ENCODE measurements at regions not wholly inside any gene's neighbourhood (a gene's known extent, or its start where the extent isn't known, plus 50 kb on each side); places are given as distances from the start of the nearest gene placed in this dataset.

GRCh38 chr13:78323848-78324247, 279.5 kb downstream of the POU4F1 start:
- ChIA-PET CTCF (no interaction called here), POLR2A (no interaction called here)
- Mint-ChIP-seq H3K27ac (no peak overlapping the region), H3K4me3 (no peak overlapping the region), H3K9me3 (peaks cover 0 to 1% (median 0%) of the 10 kb centered on the region in 11 donors), H3K4me1 (no peaks in the 10 kb centered on the region), H3K27me3 (peaks cover 0 to 11% (median 4%) of the 10 kb centered on the region in 5 donors), H3K36me3 (no peaks in the 10 kb centered on the region)
- no peak for DNase-seq
- no peaks in the 10 kb centered on the region for H3K27me3 ChIP-seq (ENCODE audit: control insufficient read depth in 2 of 2, insufficient read depth in 2 of 2, low read length in 2 of 2)
- no peak overlapping the region for H3K27ac ChIP-seq (ENCODE audit: low read depth, low read length)
- no peak overlapping the region for H3K4me3 ChIP-seq (ENCODE audit: low read length)
- H3K36me3 ChIP-seq (ENCODE audit: control insufficient read depth in 2 of 3, insufficient read depth in 3 of 3, low read length in 3 of 3): no peaks in the 10 kb centered on the region
- ATAC-seq: no peak
- H3K4me1 ChIP-seq (ENCODE audit: control insufficient read depth in 2 of 2, insufficient read depth in 2 of 2, low read length in 2 of 2): no peaks in the 10 kb centered on the region
- H3K9me3 ChIP-seq (ENCODE audit: control insufficient read depth in 2 of 3, low read length in 3 of 3): no peaks in the 10 kb centered on the region
- intact Hi-C loops (cut with micrococcal nuclease): no loop called here

GRCh38 chr13:78323040-78323439, 280.3 kb downstream of the POU4F1 start:
- peaks cover 0 to 11% (median 4%) of the 10 kb centered on the region in 5 donors for H3K27me3 Mint-ChIP-seq
- H3K36me3 Mint-ChIP-seq: no peaks in the 10 kb centered on the region
- H3K4me1 Mint-ChIP-seq: no peaks in the 10 kb centered on the region
- Histone ChIP-seq H3K4me1 (ENCODE audit: control insufficient read depth in 2 of 2, insufficient read depth in 2 of 2, low read length in 2 of 2) (no peaks in the 10 kb centered on the region), H3K27ac (ENCODE audit: low read depth, low read length) (no peak overlapping the region), H3K4me3 (ENCODE audit: low read length) (no peak overlapping the region), H3K9me3 (ENCODE audit: control insufficient read depth in 2 of 3, low read length in 3 of 3) (no peaks in the 10 kb centered on the region), H3K36me3 (ENCODE audit: control insufficient read depth in 2 of 3, insufficient read depth in 3 of 3, low read length in 3 of 3) (no peaks in the 10 kb centered on the region), H3K27me3 (ENCODE audit: control insufficient read depth in 2 of 2, insufficient read depth in 2 of 2, low read length in 2 of 2) (no peaks in the 10 kb centered on the region)
- ChIA-PET POLR2A (no interaction called here), CTCF (no interaction called here)
- H3K9me3 Mint-ChIP-seq: no peaks in the 10 kb centered on the region
- ATAC-seq: no peak
- H3K27ac Mint-ChIP-seq: no peak overlapping the region
- DNase-seq: no peak
- intact Hi-C loops (cut with micrococcal nuclease): no loop called here
- H3K4me3 Mint-ChIP-seq: no peak overlapping the region

- no peaks in the 10 kb centered on the region for H3K9me3 ChIP-seq (ENCODE audit: control insufficient read depth in 2 of 3, low read length in 3 of 3)
- no peak overlapping the region for H3K27ac Mint-ChIP-seq
- no peaks in the 10 kb centered on the region for H3K4me1 ChIP-seq (ENCODE audit: control insufficient read depth in 2 of 2, insufficient read depth in 2 of 2, low read length in 2 of 2)
- no peaks in the 10 kb centered on the region for H3K36me3 ChIP-seq (ENCODE audit: control insufficient read depth in 2 of 3, insufficient read depth in 3 of 3, low read length in 3 of 3)
- ChIA-PET POLR2A (no interaction called here), CTCF (no interaction called here)
- H3K27me3 Mint-ChIP-seq: peaks cover 0 to 11% (median 4%) of the 10 kb centered on the region in 5 donors
- H3K4me1 Mint-ChIP-seq: no peaks in the 10 kb centered on the region
- intact Hi-C loops (cut with micrococcal nuclease): loop anchor here in 1 of 2 donors (10.0 kb wide), 1 partner anchor 1226 kb away; no protein-coding TSS in a partner anchor
- no peak overlapping the region for H3K4me3 Mint-ChIP-seq
- no peak for DNase-seq
- H3K27me3 ChIP-seq (ENCODE audit: control insufficient read depth in 2 of 2, insufficient read depth in 2 of 2, low read length in 2 of 2): no peaks in the 10 kb centered on the region
- H3K36me3 Mint-ChIP-seq: no peaks in the 10 kb centered on the region
- H3K27ac ChIP-seq (ENCODE audit: low read depth, low read length): no peak overlapping the region
- H3K9me3 Mint-ChIP-seq: no peaks in the 10 kb centered on the region
- no peak overlapping the region for H3K4me3 ChIP-seq (ENCODE audit: low read length)
- ATAC-seq: no peak
Observed at GRCh38 chr13:78319101-78319627, 284.2 kb downstream of the POU4F1 start.

GRCh38 chr13:78317030-78317429, 286.3 kb downstream of the POU4F1 start:
- Mint-ChIP-seq H3K27me3 (peaks cover 0 to 4% (median 2%) of the 10 kb centered on the region in 5 donors), H3K4me1 (no peaks in the 10 kb centered on the region), H3K36me3 (no peaks in the 10 kb centered on the region), H3K9me3 (peaks cover 0 to 3% (median 0%) of the 10 kb centered on the region in 11 donors), H3K4me3 (no peak overlapping the region), H3K27ac (no peak overlapping the region)
- ChIA-PET POLR2A (no interaction called here), CTCF (no interaction called here)
- no peaks in the 10 kb centered on the region for H3K36me3 ChIP-seq (ENCODE audit: control insufficient read depth in 2 of 3, insufficient read depth in 3 of 3, low read length in 3 of 3)
- H3K4me1 ChIP-seq (ENCODE audit: control insufficient read depth in 2 of 2, insufficient read depth in 2 of 2, low read length in 2 of 2): no peaks in the 10 kb centered on the region
- H3K27me3 ChIP-seq (ENCODE audit: control insufficient read depth in 2 of 2, insufficient read depth in 2 of 2, low read length in 2 of 2): no peaks in the 10 kb centered on the region
- DNase-seq (no peak), ATAC-seq (no peak)
- H3K9me3 ChIP-seq (ENCODE audit: control insufficient read depth in 2 of 3, low read length in 3 of 3): no peaks in the 10 kb centered on the region
- H3K4me3 ChIP-seq (ENCODE audit: low read length): no peak overlapping the region
- intact Hi-C loops (cut with micrococcal nuclease): loop anchor here in 1 of 2 donors (1.0 to 10.0 kb wide), 2 partner anchors 661 to 1228 kb away; no protein-coding TSS in a partner anchor
- no peak overlapping the region for H3K27ac ChIP-seq (ENCODE audit: low read depth, low read length)

GRCh38 chr13:78309497-78310180, 293.7 kb downstream of the POU4F1 start:
- Histone ChIP-seq H3K27me3 (ENCODE audit: control insufficient read depth in 2 of 2, insufficient read depth in 2 of 2, low read length in 2 of 2) (no peaks in the 10 kb centered on the region), H3K27ac (ENCODE audit: low read depth, low read length) (no peak overlapping the region), H3K36me3 (ENCODE audit: control insufficient read depth in 2 of 3, insufficient read depth in 3 of 3, low read length in 3 of 3) (no peaks in the 10 kb centered on the region), H3K4me1 (ENCODE audit: control insufficient read depth in 2 of 2, insufficient read depth in 2 of 2, low read length in 2 of 2) (no peaks in the 10 kb centered on the region), H3K4me3 (ENCODE audit: low read length) (no peak overlapping the region), H3K9me3 (ENCODE audit: control insufficient read depth in 2 of 3, low read length in 3 of 3) (no peaks in the 10 kb centered on the region)
- H3K9me3 Mint-ChIP-seq: peaks cover 0 to 3% (median 0%) of the 10 kb centered on the region in 11 donors
- ATAC-seq (no peak), DNase-seq (no peak)
- no peak overlapping the region for H3K4me3 Mint-ChIP-seq
- no peaks in the 10 kb centered on the region for H3K36me3 Mint-ChIP-seq
- H3K27ac Mint-ChIP-seq: no peak overlapping the region
- ChIA-PET CTCF (no interaction called here), POLR2A (no interaction called here)
- intact Hi-C loops (cut with micrococcal nuclease): loop anchor here in 1 of 2 donors (10.0 kb wide), 1 partner anchor 1235 kb away; no protein-coding TSS in a partner anchor
- no peaks in the 10 kb centered on the region for H3K4me1 Mint-ChIP-seq
- peaks cover 0 to 5% (median 0%) of the 10 kb centered on the region in 5 donors for H3K27me3 Mint-ChIP-seq

GRCh38 chr13:78306519-78307206, 296.7 kb downstream of the POU4F1 start:
- DNase-seq: no peak
- Histone ChIP-seq H3K4me3 (ENCODE audit: low read length) (no peak overlapping the region), H3K27ac (ENCODE audit: low read depth, low read length) (no peak overlapping the region), H3K4me1 (ENCODE audit: control insufficient read depth in 2 of 2, insufficient read depth in 2 of 2, low read length in 2 of 2) (no peaks in the 10 kb centered on the region), H3K9me3 (ENCODE audit: control insufficient read depth in 2 of 3, low read length in 3 of 3) (no peaks in the 10 kb centered on the region), H3K36me3 (ENCODE audit: control insufficient read depth in 2 of 3, insufficient read depth in 3 of 3, low read length in 3 of 3) (no peaks in the 10 kb centered on the region), H3K27me3 (ENCODE audit: control insufficient read depth in 2 of 2, insufficient read depth in 2 of 2, low read length in 2 of 2) (no peaks in the 10 kb centered on the region)
- no peak for ATAC-seq
- Mint-ChIP-seq H3K4me3 (no peak overlapping the region), H3K4me1 (no peaks in the 10 kb centered on the region), H3K36me3 (no peaks in the 10 kb centered on the region), H3K27ac (no peak overlapping the region), H3K27me3 (peaks cover 0 to 5% (median 0%) of the 10 kb centered on the region in 5 donors), H3K9me3 (no peaks in the 10 kb centered on the region)
- POLR2A ChIA-PET: no interaction called here
- intact Hi-C loops (cut with micrococcal nuclease): no loop called here
- CTCF ChIA-PET: no interaction called here
